HG02678 (cell line): ENCODE measurements at regions not wholly inside any gene's neighbourhood (a gene's known extent, or its start where the extent isn't known, plus 50 kb on each side); places are given as distances from the start of the nearest gene placed in this dataset.
A peak's percentile ranks its signal among the peaks of the same experiment; 100 is the strongest.

Source experiments
- ATAC-seq: cut with Tn5 transposase; IDR thresholded peaks from one replicate; pipeline ENCODE4 v1.9.1; 2021; ENCODE audit warnings: mild to moderate bottlenecking, moderate library complexity; ENCODE audit not compliant: unreplicated experiment

- no peak for ATAC-seq
Measured at GRCh38 chrX:39519566-39520301, 578.0 kb downstream of the BCOR start.

- ATAC-seq, result no peak
Measured at GRCh38 chrX:39525758-39526157, 572.0 kb downstream of the BCOR start.

- ATAC-seq, result no peak
Measured at GRCh38 chrX:39527025-39527424, 570.7 kb downstream of the BCOR start.

GRCh38 chrX:39528161-39528916 is 569.4 kb downstream of the BCOR start:
- ATAC-seq, result no peak

GRCh38 chrX:39532761-39533160 is 565.0 kb downstream of the BCOR start:
- ATAC-seq, result no peak

- ATAC-seq, result no peak
Measured at GRCh38 chrX:39534949-39535348, 562.8 kb downstream of the BCOR start.

GRCh38 chrX:39536211-39536610 is 561.5 kb downstream of the BCOR start:
- no peak for ATAC-seq

GRCh38 chrX:39541881-39542280 is 555.9 kb downstream of the BCOR start:
- ATAC-seq, result no peak

GRCh38 chrX:39542316-39542715 is 555.4 kb downstream of the BCOR start:
- ATAC-seq, result no peak

GRCh38 chrX:39550795-39551361 is 546.9 kb downstream of the BCOR start:
- peak; percentile 47 for ATAC-seq

- ATAC-seq, result no peak
Measured at GRCh38 chrX:39551762-39552161, 546.0 kb downstream of the BCOR start.

- ATAC-seq, result no peak
Measured at GRCh38 chrX:39555431-39555830, 542.3 kb downstream of the BCOR start.

- ATAC-seq, result no peak
Measured at GRCh38 chrX:39556056-39556455, 541.7 kb downstream of the BCOR start.

- no peak for ATAC-seq
Measured at GRCh38 chrX:39559229-39559628, 538.5 kb downstream of the BCOR start.

GRCh38 chrX:39560271-39560670 is 537.5 kb downstream of the BCOR start:
- ATAC-seq, result no peak

GRCh38 chrX:39563178-39563577 is 534.6 kb downstream of the BCOR start:
- no peak for ATAC-seq

- no peak for ATAC-seq
Measured at GRCh38 chrX:39564751-39565150, 533.0 kb downstream of the BCOR start.

GRCh38 chrX:39574178-39574577 is 523.6 kb downstream of the BCOR start:
- no peak for ATAC-seq

GRCh38 chrX:39576041-39576872 is 521.5 kb downstream of the BCOR start:
- no peak for ATAC-seq

- ATAC-seq, result no peak
Measured at GRCh38 chrX:39577206-39577984, 520.4 kb downstream of the BCOR start.
